GM12878 (cell line): ENCODE measurements at regions not wholly inside any gene's neighbourhood (a gene's known extent, or its start where the extent isn't known, plus 50 kb on each side); places are given as distances from the start of the nearest gene placed in this dataset.

Experiments used
- ATAC-seq: fragments of 200-7000 bp; cut with Tn5 transposase; 3 replicates; pipeline ENCODE4 v1.9.1; 2020; ENCODE audit warnings: mild to moderate bottlenecking, moderate library complexity
- BruUV-seq: library from RNA; stranded (reverse); fragments of 400-500 nt; replicated peaks from 2 replicates; lab custom pipeline; 2021; lab: Mats Ljungman, UMichigan
- CTCF ChIA-PET: fragments of 300-600 bp; sonication (Branson Sonifier 250); formaldehyde crosslinking; extraction: SDS; loops from one replicate; lab custom pipeline; 2021; ENCODE audit warnings: inconsistent platforms; lab: Yijun Ruan, JAX
- POLR2A ChIA-PET: fragments of 350-600 bp; formaldehyde crosslinking; extraction: SDS; loops from one replicate; lab custom pipeline; 2021; ENCODE audit warnings: inconsistent platforms; lab: Charles Lee
- RAD21 ChIA-PET: fragments of 300-600 bp; sonication (Branson Sonifier 250); formaldehyde crosslinking; loops from one replicate; lab custom pipeline; 2023; ENCODE audit warnings: antibody characterized with exemption; ENCODE audit not compliant: unreplicated experiment; lab: Charles Lee
- SMC1A ChIA-PET: fragments of 300-600 bp; sonication (Branson Sonifier 250); formaldehyde crosslinking; loops from one replicate; lab custom pipeline; 2023; ENCODE audit not compliant: unreplicated experiment, uncharacterized antibody; lab: Charles Lee
- DNase-seq: peaks from one replicate; pipeline ENCODE4 v3.0.0-alpha.2; 2011; ENCODE audit warnings: low read depth, low spot score
- FAIRE-seq: peaks from 3 replicates; lab custom pipeline; 2011; peaks lifted over from hg19 to GRCh38; lab: Jason Lieb, UNC
- H2AFZ ChIP-seq: 2 replicates; pipeline ENCODE4 v1.6.0; 2011; ENCODE audit warnings: low read depth, low read length, control low read depth; ENCODE audit not compliant: control insufficient read depth
- H3K27ac ChIP-seq: 2 replicates; pipeline ENCODE4 v1.5.1; 2011; ENCODE audit warnings: control low read depth; ENCODE audit not compliant: control insufficient read depth, insufficient read depth
- H3K27me3 ChIP-seq, 2 experiments: replicated peaks in 1 of 2; 2 replicates each; pipeline versions ENCODE4 v1.6.0 to v1.6.1; 2011; ENCODE audit warnings: low read length in 1 of 2; ENCODE audit not compliant: control insufficient read depth in 2 of 2, insufficient read depth in 2 of 2
- H3K36me3 ChIP-seq, 2 experiments: 2 replicates each; pipeline ENCODE4 v1.5.1; 2011; ENCODE audit warnings: low read length in 1 of 2; ENCODE audit not compliant: control insufficient read depth in 2 of 2, insufficient read depth in 2 of 2
- H3K4me1 ChIP-seq: 2 replicates; pipeline ENCODE4 v1.6.1; 2011; ENCODE audit warnings: mild to moderate bottlenecking, low read length, moderate library complexity, mixed read lengths; ENCODE audit not compliant: control insufficient read depth, insufficient read depth
- H3K4me2 ChIP-seq: 2 replicates; pipeline ENCODE4 v1.6.0; 2011; ENCODE audit warnings: control low read depth; ENCODE audit not compliant: control insufficient read depth, insufficient read depth
- H3K4me3 ChIP-seq: fragments of 200-600 bp; sonication (generic); 2 replicates; pipeline ENCODE4 v1.5.1; 2016
- H3K79me2 ChIP-seq: 2 replicates; pipeline ENCODE4 v1.6.0; 2011; ENCODE audit warnings: low read length; ENCODE audit not compliant: control insufficient read depth, insufficient read depth
- H3K9ac ChIP-seq: 2 replicates; pipeline ENCODE4 v1.8.0; 2011; ENCODE audit warnings: low read length, control low read depth, mixed read lengths; ENCODE audit not compliant: control insufficient read depth, insufficient read depth
- H3K9me3 ChIP-seq: replicated peaks from 3 replicates; pipeline ENCODE4 v1.5.1; 2011; ENCODE audit warnings: mild to moderate bottlenecking, low read length; ENCODE audit not compliant: control insufficient read depth, insufficient read depth
- H4K20me1 ChIP-seq: 2 replicates; pipeline ENCODE4 v1.6.0; 2011; ENCODE audit not compliant: control insufficient read depth, insufficient read depth
- E4F1 ChIP-seq: fragments of 450-650 bp; IDR thresholded peaks from 2 replicates; pipeline ENCODE4 v1.6.1; 2018; ENCODE audit warnings: borderline replicate concordance, mild to moderate bottlenecking; ENCODE audit not compliant: partially characterized antibody
- ESRRA ChIP-seq: IDR thresholded peaks from 2 replicates; pipeline ENCODE4 v1.6.1; 2012; ENCODE audit warnings: mild to moderate bottlenecking, low read length, improper control_type of control experiment
- IKZF2 ChIP-seq, 2 experiments: fragments of 450-650 bp; IDR thresholded peaks; 2 replicates each; pipeline ENCODE4 v1.6.1; 2017; ENCODE audit warnings: mild to moderate bottlenecking in 2 of 2, moderate library complexity in 2 of 2
- MTA3 ChIP-seq: IDR thresholded peaks from 2 replicates; pipeline ENCODE4 v1.6.1; 2012; ENCODE audit warnings: low read length, inconsistent platforms, borderline replicate concordance
- MXI1 ChIP-seq: fragments of 150-350 bp; IDR thresholded peaks from 2 replicates; pipeline ENCODE4 v1.6.1; 2011; ENCODE audit warnings: low read depth, mild to moderate bottlenecking, inconsistent platforms, low read length, improper control_type of control experiment
- SREBF1 ChIP-seq: IDR thresholded peaks from 2 replicates; pipeline ENCODE4 v1.6.1; 2012; ENCODE audit warnings: mild to moderate bottlenecking, low read length
- SRF ChIP-seq, 2 experiments: IDR thresholded peaks; 2 replicates each; pipeline ENCODE4 v1.6.1; 2011; ENCODE audit warnings: low read depth in 2 of 2, low read length in 2 of 2, mild to moderate bottlenecking in 1 of 2, moderate library complexity in 1 of 2
- USF1 ChIP-seq: IDR thresholded peaks from 2 replicates; pipeline ENCODE4 v1.6.1; 2011; ENCODE audit warnings: borderline replicate concordance, low read depth, mild to moderate bottlenecking, moderate library complexity, mixed read lengths, low read length; ENCODE audit not compliant: insufficient read depth; ENCODE audit errors: extremely low read length
- WGBS: methylation state at CpG from one replicate; pipeline ENCODE4 v1.1.6; 2016; ENCODE audit warnings: low lambda C conversion rate; ENCODE audit not compliant: insufficient replicate concordance, insufficient coverage; ENCODE audit errors: missing lambda C conversion rate; 5-methylcytosine and 5-hydroxymethylcytosine counted together
- in situ Hi-C: fragments of 300-500 bp; cut with MboI; formaldehyde crosslinking; loops from 9 replicates; pipeline ENCODE4 v1.14.3; 2018; ENCODE audit warnings: mixed read lengths
- intact Hi-C: fragments of 100-400 bp; cut with micrococcal nuclease; formaldehyde crosslinking; loops from one replicate; pipeline ENCODE4 v1.14.2; 2022; ENCODE audit not compliant: unreplicated experiment

GRCh38 chr9:1702701-1703100, 312.4 kb upstream of the SMARCA2 start (continued):
- no peak for TF ChIP-seq MXI1
- TF ChIP-seq SREBF1 = no peak

- H4K20me1 ChIP-seq = no peaks in the 10 kb centered on the region
- ATAC-seq = no peak
- no peak overlapping the region for H3K4me3 ChIP-seq
- H3K9me3 ChIP-seq = no peaks in the 10 kb centered on the region; the same call in 2 of the 3 replicates
- H3K27ac ChIP-seq = no peak overlapping the region
- CTCF ChIA-PET = interaction anchor here (0.7 to 1.7 kb wide), 5 partner anchors 29 to 236 kb away, joined by 3 to 6 read pairs (median 4); no protein-coding TSS in a partner anchor
- H3K4me1 ChIP-seq = no peaks in the 10 kb centered on the region
- no TSS peak for BruUV-seq
- no peak for TF ChIP-seq USF1
- no peak for TF ChIP-seq ESRRA
- TF ChIP-seq IKZF2 (IDR thresholded peaks at IDR 0.05) = no peak
- TF ChIP-seq E4F1 = no peak
- no peak for TF ChIP-seq SRF (IDR thresholded peaks at IDR 0.05; ENCODE audit: low read depth in 2 of 2, low read length in 2 of 2)
- TF ChIP-seq MTA3 = no peak
- no peaks in the 10 kb centered on the region for H3K27me3 ChIP-seq
- 70% methylated on average over 1 of the region's 1 CpG for WGBS
- FAIRE-seq = no peak
- H3K4me2 ChIP-seq = no peak overlapping the region
- in situ Hi-C loops = no loop called here
- H3K79me2 ChIP-seq = no peaks in the 10 kb centered on the region
- SMC1A ChIA-PET = interaction anchor here (1.0 to 3.3 kb wide), 3 partner anchors 21 to 236 kb away, joined by 3 to 10 read pairs (median 7); no protein-coding TSS in a partner anchor
- POLR2A ChIA-PET = no interaction called here
- no peaks in the 10 kb centered on the region for H3K36me3 ChIP-seq
- no peak overlapping the region for H3K9ac ChIP-seq
- RAD21 ChIA-PET = interaction anchor here (1.3 kb wide), 1 partner anchor 232 kb away, joined by 7 read pairs; no protein-coding TSS in a partner anchor
- DNase-seq = no peak
- intact Hi-C loops = loop anchor here (5.0 kb wide), 1 partner anchor 235 kb away; no protein-coding TSS in a partner anchor
- H2AFZ ChIP-seq = no peak overlapping the region; the same call in 1 of the 2 replicates
Measured at GRCh38 chr9:1707291-1707690, 307.9 kb upstream of the SMARCA2 start.
